ENCODE measurements at regions not wholly inside any gene's neighbourhood (a gene's known extent, or its start where the extent isn't known, plus 50 kb on each side); places are given as distances from the start of the nearest gene placed in this dataset.

DNA sequence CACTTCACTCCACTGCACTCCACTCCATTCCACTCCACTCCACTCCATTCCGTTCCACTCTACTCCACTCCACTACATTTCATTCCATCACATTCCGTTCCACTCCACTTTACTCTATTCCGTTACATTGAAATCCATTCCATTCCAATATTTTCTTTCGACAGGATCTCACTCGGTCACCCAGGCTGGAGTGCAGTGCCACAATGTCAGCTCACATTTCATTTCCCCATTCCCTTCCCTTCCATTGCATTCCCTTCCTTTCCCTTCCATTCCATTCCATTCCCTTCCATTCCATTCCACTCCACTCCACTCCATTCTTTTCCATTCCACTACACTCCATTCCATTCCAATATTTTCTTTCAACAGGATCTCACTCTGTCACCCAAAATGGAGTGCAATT is 1407.6 kb upstream of the USP9Y start:
- DNase-seq (ENCODE audit: low spot score): no peak
- in situ Hi-C loops (cut with HindIII; ENCODE audit: low sequenced_read_pairs): no loop called here

DNA sequence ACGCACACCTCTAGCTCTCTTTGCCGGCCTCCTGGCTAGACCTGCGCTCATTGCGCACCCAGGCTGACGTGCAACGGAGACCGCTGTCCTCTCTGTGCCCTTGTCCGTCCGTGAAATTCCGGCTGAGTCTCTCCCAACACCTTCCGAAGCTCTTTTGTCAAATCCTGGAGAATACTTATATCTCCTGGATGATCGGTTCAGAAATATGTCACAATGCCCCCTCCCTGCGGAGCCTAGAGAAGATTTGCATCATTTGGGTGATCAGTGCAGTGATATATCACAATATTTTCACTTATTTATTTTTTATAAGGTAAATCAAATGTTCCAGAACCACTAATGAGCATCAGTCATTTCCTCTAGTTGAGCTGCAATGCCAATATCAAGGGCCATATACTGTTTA is 1366.9 kb upstream of the USP9Y start:
- in situ Hi-C loops (cut with HindIII; ENCODE audit: low sequenced_read_pairs): no loop called here
- peak; percentile 8 for DNase-seq (ENCODE audit: low spot score)

Measured in G401 (cell line).